HCT116 (cell line): ENCODE measurements at regions not wholly inside any gene's neighbourhood (a gene's known extent, or its start where the extent isn't known, plus 50 kb on each side); places are given as distances from the start of the nearest gene placed in this dataset.

Experiments used
- ATAC-seq: fragments of 200-7000 bp; cut with Tn5 transposase; 2 replicates; pipeline ENCODE4 v1.9.1; 2020; ENCODE audit warnings: mild to moderate bottlenecking, moderate library complexity
- BruUV-seq: library from RNA; stranded (reverse); fragments of 400-500 nt; replicated peaks from 2 replicates; lab custom pipeline; 2021; lab: Mats Ljungman, UMichigan
- CTCF ChIA-PET: fragments of 300-600 bp; sonication (Branson Sonifier 250); formaldehyde crosslinking; loops from one replicate; lab custom pipeline; 2021; ENCODE audit warnings: antibody characterized with exemption; lab: Charles Lee
- POLR2A ChIA-PET: fragments of 300-600, 350-600 bp; sonication (Branson Sonifier 250); formaldehyde crosslinking; loops from one replicate; lab custom pipeline; 2021; ENCODE audit warnings: antibody characterized with exemption; lab: Charles Lee
- RAD21 ChIA-PET, 2 experiments: fragments of 300-600 bp; sonication (Branson Sonifier 250); formaldehyde crosslinking; loops; one replicate each; lab custom pipeline; 2023; ENCODE audit warnings: low total read pairs in 2 of 2; ENCODE audit not compliant: uncharacterized antibody in 2 of 2, unreplicated experiment in 2 of 2, low non-redundant PET in 1 of 2; lab: Charles Lee
- DNase-seq: peaks from one replicate; pipeline ENCODE4 v3.0.0-alpha.2; 2010; ENCODE audit warnings: low read depth, low spot score
- H2AFZ ChIP-seq: fragments of 200-600 bp; shearing (Covaris generic), sonication (generic); 2 replicates; pipeline ENCODE4 v1.6.1; 2017; ENCODE audit warnings: low read depth, mixed run types, mixed read lengths, antibody characterized with exemption, low read length; ENCODE audit not compliant: poor library complexity, severe bottlenecking
- H3K27ac ChIP-seq: 2 replicates; pipeline ENCODE4 v1.5.1; 2012; ENCODE audit warnings: low read depth, low read length
- H3K27me3 ChIP-seq: fragments of 200-600 bp; sonication (generic); 2 replicates; pipeline ENCODE4 v1.6.1; 2016; ENCODE audit warnings: mixed run types, low read length, mixed read lengths; ENCODE audit not compliant: insufficient read depth
- H3K36me3 ChIP-seq, 2 experiments: fragments of 200-500 bp in 1 of 2; fragments of 200-600 bp in 1 of 2; sonication (Bioruptor generic) in 1 of 2; sonication (generic) in 1 of 2; 2 replicates each; pipeline versions ENCODE4 v1.5.1 to v1.6.1; 2014 to 2016; ENCODE audit warnings: low read length in 2 of 2, inconsistent platforms in 1 of 2, mixed read lengths in 1 of 2, mixed run types in 1 of 2; ENCODE audit not compliant: insufficient read depth in 2 of 2, control insufficient read depth in 1 of 2
- H3K4me1 ChIP-seq, 2 experiments: fragments of 200-600 bp in 1 of 2; sonication (generic) in 1 of 2; 2 replicates each; pipeline versions ENCODE4 v1.5.1 to v1.6.1; 2012 to 2017; ENCODE audit warnings: low read length in 2 of 2, inconsistent platforms in 1 of 2, mild to moderate bottlenecking in 1 of 2, mixed read lengths in 1 of 2, mixed run types in 1 of 2, moderate library complexity in 1 of 2; ENCODE audit not compliant: insufficient read depth in 2 of 2, control insufficient read depth in 1 of 2
- H3K4me2 ChIP-seq: fragments of 200-600 bp; sonication (generic); 2 replicates; pipeline ENCODE4 v1.6.1; 2017; ENCODE audit warnings: mixed run types, low read length, mixed read lengths
- H3K4me3 ChIP-seq, 2 experiments: fragments of 200-600 bp in 1 of 2; sonication (generic) in 1 of 2; replicated peaks in 1 of 2; 2 replicates each; pipeline ENCODE4 v1.5.1; 2011 to 2016; ENCODE audit warnings: low read length in 2 of 2, control low read depth in 1 of 2, low read depth in 1 of 2, mild to moderate bottlenecking in 1 of 2, mixed read lengths in 1 of 2, mixed run types in 1 of 2
- H3K79me2 ChIP-seq: fragments of 200-600 bp; sonication (generic); 2 replicates; pipeline ENCODE4 v1.6.1; 2017; ENCODE audit warnings: mild to moderate bottlenecking, mixed run types, low read length, moderate library complexity, mixed read lengths; ENCODE audit not compliant: insufficient read depth
- H3K9ac ChIP-seq: fragments of 200-600 bp; sonication (generic); 2 replicates; pipeline ENCODE4 v1.6.1; 2016; ENCODE audit warnings: low read length, mixed read lengths
- H3K9me2 ChIP-seq: fragments of 200-600 bp; sonication (generic), shearing (Covaris generic); 2 replicates; pipeline ENCODE4 v1.6.1; 2017; ENCODE audit warnings: mixed run types, mild to moderate bottlenecking, moderate library complexity; ENCODE audit not compliant: insufficient read depth
- H3K9me3 ChIP-seq, 2 experiments: fragments of 200-500 bp in 1 of 2; fragments of 200-600 bp in 1 of 2; sonication (Bioruptor generic) in 1 of 2; sonication (generic) in 1 of 2; 2 replicates each; pipeline ENCODE4 v1.6.1; 2014 to 2017; ENCODE audit warnings: low read length in 2 of 2, mixed read lengths in 2 of 2, inconsistent platforms in 1 of 2, low read depth in 1 of 2, mild to moderate bottlenecking in 1 of 2, mixed run types in 1 of 2, moderate library complexity in 1 of 2; ENCODE audit not compliant: control insufficient read depth in 1 of 2, insufficient read depth in 1 of 2
- H4K20me1 ChIP-seq: fragments of 200-600 bp; sonication (generic), shearing (Covaris generic); 2 replicates; pipeline ENCODE4 v1.6.1; 2017; ENCODE audit warnings: mixed run types, mild to moderate bottlenecking, moderate library complexity; ENCODE audit not compliant: insufficient read depth
- ATF3 ChIP-seq: IDR thresholded peaks from 2 replicates; pipeline ENCODE4 v1.6.1; 2012
- CEBPB ChIP-seq: IDR thresholded peaks from 2 replicates; pipeline ENCODE4 v1.6.1; 2012; ENCODE audit warnings: low read depth
- CTCF ChIP-seq, 3 experiments: fragments of 200-600 bp in 1 of 3; sonication (generic) in 1 of 3; IDR thresholded peaks in 2 of 3; conservative IDR thresholded peaks in 1 of 3; 2 replicates each; pipeline ENCODE4 v1.5.1; 2012 to 2017; ENCODE audit warnings: low read depth in 2 of 3, low read length in 2 of 3, antibody characterized with exemption in 1 of 3, borderline replicate concordance in 1 of 3, control low read depth in 1 of 3, mild to moderate bottlenecking in 1 of 3, mixed read lengths in 1 of 3, mixed run types in 1 of 3, moderate library complexity in 1 of 3; ENCODE audit not compliant: insufficient read depth in 1 of 3
- ELF1 ChIP-seq: IDR thresholded peaks from 2 replicates; pipeline ENCODE4 v1.6.1; 2012; ENCODE audit warnings: low read depth, borderline replicate concordance
- EZH2 ChIP-seq: fragments of 200-600 bp; sonication (generic); IDR thresholded peaks from 2 replicates; pipeline ENCODE4 v1.6.1; 2017; ENCODE audit warnings: antibody characterized with exemption, mixed run types
- EZH2phosphoT487 ChIP-seq: fragments of 200-600 bp; IDR thresholded peaks from 2 replicates; pipeline ENCODE4 v1.6.1; 2018; ENCODE audit warnings: antibody characterized with exemption, borderline replicate concordance
- JUND ChIP-seq: IDR thresholded peaks from 2 replicates; pipeline ENCODE4 v1.6.1; 2012
- POLR2AphosphoS5 ChIP-seq: IDR thresholded peaks from 2 replicates; pipeline ENCODE4 v1.6.1; 2011; ENCODE audit warnings: mild to moderate bottlenecking, low read depth, low read length, moderate library complexity
- RAD21 ChIP-seq: IDR thresholded peaks from 2 replicates; pipeline ENCODE4 v1.6.1; 2012; ENCODE audit warnings: low read depth, mild to moderate bottlenecking
- SIN3A ChIP-seq: IDR thresholded peaks from 2 replicates; pipeline ENCODE4 v1.6.1; 2012; ENCODE audit warnings: low read depth
- SP1 ChIP-seq: IDR thresholded peaks from 2 replicates; pipeline ENCODE4 v1.6.1; 2012; ENCODE audit warnings: low read depth
- SRF ChIP-seq: IDR thresholded peaks from 2 replicates; pipeline ENCODE4 v1.6.1; 2012; ENCODE audit warnings: low read depth
- TCF7L2 ChIP-seq: IDR thresholded peaks from 2 replicates; pipeline ENCODE4 v1.7.0; 2011; ENCODE audit warnings: borderline replicate concordance, inconsistent platforms; ENCODE audit not compliant: insufficient read depth, insufficient read length; ENCODE audit errors: extremely low read depth
- YY1 ChIP-seq: IDR thresholded peaks from 2 replicates; pipeline ENCODE4 v1.6.1; 2011; ENCODE audit warnings: low read length, low read depth, moderate library complexity, mild to moderate bottlenecking; ENCODE audit not compliant: insufficient replicate concordance; ENCODE audit errors: extremely low read depth
- ZFX ChIP-seq: fragments of 450-650 bp; IDR thresholded peaks from 2 replicates; pipeline ENCODE4 v1.6.1; 2017
- ZNF274 ChIP-seq: fragments of 200-500 bp; sonication (Bioruptor generic); IDR thresholded peaks from 2 replicates; pipeline ENCODE4 v1.6.1; 2014; ENCODE audit warnings: mild to moderate bottlenecking, low read depth, low read length, inconsistent platforms
- intact Hi-C: fragments of 100-400 bp; cut with micrococcal nuclease; formaldehyde crosslinking; loops from 2 replicates; pipeline ENCODE4 v1.10.0; 2022
- TF ChIP-seq, protein P1 (sequence below): IDR thresholded peaks from 2 replicates; pipeline ENCODE4 v1.6.1; 2012
- TF ChIP-seq, protein P2 (sequence below): IDR thresholded peaks from 2 replicates; pipeline ENCODE4 v1.6.1; 2011; ENCODE audit warnings: mild to moderate bottlenecking, low read length, moderate library complexity; ENCODE audit not compliant: insufficient replicate concordance; ENCODE audit errors: extremely low read depth
- TF ChIP-seq, protein P3 (sequence below): IDR thresholded peaks from 2 replicates; pipeline ENCODE4 v1.6.1; 2012; ENCODE audit warnings: low read depth

GRCh38 chr2:129868151-129868550 lies 111.3 kb upstream of the RAB6C start:
- intact Hi-C loops = no loop called here
- DNase-seq = no peak
- H3K79me2 ChIP-seq = no peaks in the 10 kb centered on the region
- no peak overlapping the region for H3K9ac ChIP-seq
- H3K4me2 ChIP-seq = no peak overlapping the region
- no TSS peak for BruUV-seq
- CTCF ChIA-PET = no interaction called here
- H3K9me3 ChIP-seq = no peaks in the 10 kb centered on the region
- no peaks in the 10 kb centered on the region for H3K36me3 ChIP-seq
- no peaks in the 10 kb centered on the region for H4K20me1 ChIP-seq
- H3K27ac ChIP-seq = no peak overlapping the region
- RAD21 ChIA-PET = no interaction called here
- H2AFZ ChIP-seq = no peak overlapping the region
- H3K27me3 ChIP-seq = no peaks in the 10 kb centered on the region
- H3K4me1 ChIP-seq = no peaks in the 10 kb centered on the region
- H3K4me3 ChIP-seq = no peak overlapping the region
- TF ChIP-seq YY1 = no peak
- TF ChIP-seq ZNF274 = no peak
- no peak for TF ChIP-seq EZH2phosphoT487
- TF ChIP-seq POLR2AphosphoS5 = no peak
- TF ChIP-seq, protein P1, sequence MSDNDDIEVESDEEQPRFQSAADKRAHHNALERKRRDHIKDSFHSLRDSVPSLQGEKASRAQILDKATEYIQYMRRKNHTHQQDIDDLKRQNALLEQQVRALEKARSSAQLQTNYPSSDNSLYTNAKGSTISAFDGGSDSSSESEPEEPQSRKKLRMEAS = no peak
- TF ChIP-seq ATF3 = no peak
- no peak for TF ChIP-seq CEBPB
- TF ChIP-seq RAD21 = no peak
- no peak for TF ChIP-seq EZH2
- no peak for TF ChIP-seq SP1
- no peak for TF ChIP-seq CTCF (IDR thresholded peaks at IDR 0.05 in 2 of 3, conservative IDR thresholded peaks at IDR 0.05 in 1 of 3; ENCODE audit: borderline replicate concordance in 1 of 3, insufficient read depth in 1 of 3, low read depth in 2 of 3, low read length in 2 of 3)
- TF ChIP-seq, protein P2, sequence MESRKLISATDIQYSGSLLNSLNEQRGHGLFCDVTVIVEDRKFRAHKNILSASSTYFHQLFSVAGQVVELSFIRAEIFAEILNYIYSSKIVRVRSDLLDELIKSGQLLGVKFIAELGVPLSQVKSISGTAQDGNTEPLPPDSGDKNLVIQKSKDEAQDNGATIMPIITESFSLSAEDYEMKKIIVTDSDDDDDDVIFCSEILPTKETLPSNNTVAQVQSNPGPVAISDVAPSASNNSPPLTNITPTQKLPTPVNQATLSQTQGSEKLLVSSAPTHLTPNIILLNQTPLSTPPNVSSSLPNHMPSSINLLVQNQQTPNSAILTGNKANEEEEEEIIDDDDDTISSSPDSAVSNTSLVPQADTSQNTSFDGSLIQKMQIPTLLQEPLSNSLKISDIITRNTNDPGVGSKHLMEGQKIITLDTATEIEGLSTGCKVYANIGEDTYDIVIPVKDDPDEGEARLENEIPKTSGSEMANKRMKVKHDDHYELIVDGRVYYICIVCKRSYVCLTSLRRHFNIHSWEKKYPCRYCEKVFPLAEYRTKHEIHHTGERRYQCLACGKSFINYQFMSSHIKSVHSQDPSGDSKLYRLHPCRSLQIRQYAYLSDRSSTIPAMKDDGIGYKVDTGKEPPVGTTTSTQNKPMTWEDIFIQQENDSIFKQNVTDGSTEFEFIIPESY = no peak
- TF ChIP-seq, protein P3, sequence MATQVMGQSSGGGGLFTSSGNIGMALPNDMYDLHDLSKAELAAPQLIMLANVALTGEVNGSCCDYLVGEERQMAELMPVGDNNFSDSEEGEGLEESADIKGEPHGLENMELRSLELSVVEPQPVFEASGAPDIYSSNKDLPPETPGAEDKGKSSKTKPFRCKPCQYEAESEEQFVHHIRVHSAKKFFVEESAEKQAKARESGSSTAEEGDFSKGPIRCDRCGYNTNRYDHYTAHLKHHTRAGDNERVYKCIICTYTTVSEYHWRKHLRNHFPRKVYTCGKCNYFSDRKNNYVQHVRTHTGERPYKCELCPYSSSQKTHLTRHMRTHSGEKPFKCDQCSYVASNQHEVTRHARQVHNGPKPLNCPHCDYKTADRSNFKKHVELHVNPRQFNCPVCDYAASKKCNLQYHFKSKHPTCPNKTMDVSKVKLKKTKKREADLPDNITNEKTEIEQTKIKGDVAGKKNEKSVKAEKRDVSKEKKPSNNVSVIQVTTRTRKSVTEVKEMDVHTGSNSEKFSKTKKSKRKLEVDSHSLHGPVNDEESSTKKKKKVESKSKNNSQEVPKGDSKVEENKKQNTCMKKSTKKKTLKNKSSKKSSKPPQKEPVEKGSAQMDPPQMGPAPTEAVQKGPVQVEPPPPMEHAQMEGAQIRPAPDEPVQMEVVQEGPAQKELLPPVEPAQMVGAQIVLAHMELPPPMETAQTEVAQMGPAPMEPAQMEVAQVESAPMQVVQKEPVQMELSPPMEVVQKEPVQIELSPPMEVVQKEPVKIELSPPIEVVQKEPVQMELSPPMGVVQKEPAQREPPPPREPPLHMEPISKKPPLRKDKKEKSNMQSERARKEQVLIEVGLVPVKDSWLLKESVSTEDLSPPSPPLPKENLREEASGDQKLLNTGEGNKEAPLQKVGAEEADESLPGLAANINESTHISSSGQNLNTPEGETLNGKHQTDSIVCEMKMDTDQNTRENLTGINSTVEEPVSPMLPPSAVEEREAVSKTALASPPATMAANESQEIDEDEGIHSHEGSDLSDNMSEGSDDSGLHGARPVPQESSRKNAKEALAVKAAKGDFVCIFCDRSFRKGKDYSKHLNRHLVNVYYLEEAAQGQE = no peak
- TF ChIP-seq ZFX = no peak
- TF ChIP-seq TCF7L2 = no peak
- no peak for TF ChIP-seq ELF1
- no peak for TF ChIP-seq JUND
- no peak for TF ChIP-seq SIN3A
- TF ChIP-seq SRF = no peak
- no peaks in the 10 kb centered on the region for H3K9me2 ChIP-seq
- ATAC-seq = no peak
- POLR2A ChIA-PET = no interaction called here
